ENCODE measurements at regions not wholly inside any gene's neighbourhood (a gene's known extent, or its start where the extent isn't known, plus 50 kb on each side); places are given as distances from the start of the nearest gene placed in this dataset.
"Not testable (repeated sequence)": the region's sequence is repeated elsewhere in the genome, so short reads cannot be mapped to it uniquely, and the experiment has no call there.

GRCh38 chr1:157209514-157209913 lies 71.3 kb upstream of the ETV3 start:
- no peak overlapping the region for H3K4me3 ChIP-seq (ENCODE audit: low read depth, low read length)
- TF ChIP-seq CTCF (conservative IDR thresholded peaks at IDR 0.05; ENCODE audit: low read depth, low read length): no peak
- no peak for DNase-seq (ENCODE audit: low read depth)

GRCh38 chr1:157205982-157206381 lies 67.8 kb upstream of the ETV3 start:
- DNase-seq (ENCODE audit: low read depth); H3K4me3 ChIP-seq (ENCODE audit: low read depth, low read length): not testable (repeated sequence)

GRCh38 chr1:157203166-157203565 lies 65.0 kb upstream of the ETV3 start:
- no peak for DNase-seq (ENCODE audit: low read depth)
- H3K4me3 ChIP-seq (ENCODE audit: low read depth, low read length): no peak overlapping the region

GRCh38 chr1:157202331-157202730 lies 64.1 kb upstream of the ETV3 start:
- DNase-seq (ENCODE audit: low read depth): no peak

More at GRCh38 chr1:157203166-157203565, 65.0 kb upstream of the ETV3 start:
- no peak for TF ChIP-seq CTCF (conservative IDR thresholded peaks at IDR 0.05; ENCODE audit: low read depth, low read length)

GRCh38 chr1:157201767-157202166 lies 63.6 kb upstream of the ETV3 start:
- DNase-seq (ENCODE audit: low read depth): no peak
- TF ChIP-seq CTCF (conservative IDR thresholded peaks at IDR 0.05; ENCODE audit: low read depth, low read length): no peak
- H3K4me3 ChIP-seq (ENCODE audit: low read depth, low read length): no peak overlapping the region

More at GRCh38 chr1:157202331-157202730, 64.1 kb upstream of the ETV3 start:
- H3K4me3 ChIP-seq (ENCODE audit: low read depth, low read length): no peak overlapping the region
- TF ChIP-seq CTCF (conservative IDR thresholded peaks at IDR 0.05; ENCODE audit: low read depth, low read length): no peak

- H3K4me3 ChIP-seq (ENCODE audit: low read depth, low read length): no peak overlapping the region
- no peak for TF ChIP-seq CTCF (conservative IDR thresholded peaks at IDR 0.05; ENCODE audit: low read depth, low read length)
- no peak for DNase-seq (ENCODE audit: low read depth)
These were observed 62.3 kb upstream of the ETV3 start for GRCh38 chr1:157200451-157200850.

GRCh38 chr1:157199421-157199755 lies 61.2 kb upstream of the ETV3 start:
- TF ChIP-seq CTCF (conservative IDR thresholded peaks at IDR 0.05; ENCODE audit: low read depth, low read length): no peak
- no peak overlapping the region for H3K4me3 ChIP-seq (ENCODE audit: low read depth, low read length)
- DNase-seq (ENCODE audit: low read depth): peak; percentile 25

Measured in choroid plexus epithelial cell (primary cell).